RWPE2 (cell line): ENCODE measurements at regions not wholly inside any gene's neighbourhood (a gene's known extent, or its start where the extent isn't known, plus 50 kb on each side); places are given as distances from the start of the nearest gene placed in this dataset.
A peak's percentile ranks its signal among the peaks of the same experiment; 100 is the strongest.

ENCODE experiments used
- ATAC-seq: fragments of 200-7000 bp; cut with Tn5 transposase; 3 replicates; pipeline ENCODE4 v1.9.1; 2021; ENCODE audit warnings: low read depth
- DNase-seq: peaks from one replicate; pipeline ENCODE4 v3.0.0-alpha.2; 2020; ENCODE audit warnings: low spot score
- H3K27ac ChIP-seq: fragments of 450-650 bp; 2 replicates; pipeline ENCODE4 v1.5.1; 2017; ENCODE audit warnings: mild to moderate bottlenecking; ENCODE audit not compliant: poor library complexity, severe bottlenecking
- H3K27me3 ChIP-seq: fragments of 250-450 bp; sonication (Bioruptor Pico); 2 replicates; pipeline ENCODE4 v1.5.1; 2021; ENCODE audit warnings: mild to moderate bottlenecking, moderate library complexity; ENCODE audit not compliant: insufficient read depth, poor library complexity, severe bottlenecking
- H3K36me3 ChIP-seq: fragments of 250-450 bp; sonication (Bioruptor Pico); 2 replicates; pipeline ENCODE4 v1.5.1; 2020; ENCODE audit warnings: low read depth, mild to moderate bottlenecking, moderate library complexity
- H3K4me1 ChIP-seq: fragments of 250-450 bp; sonication (Bioruptor Pico); 2 replicates; pipeline ENCODE4 v1.5.1; 2021; ENCODE audit warnings: mild to moderate bottlenecking, moderate library complexity; ENCODE audit not compliant: insufficient read depth, poor library complexity, severe bottlenecking
- H3K4me3 ChIP-seq: fragments of 250-450 bp; sonication (Bioruptor Pico); 2 replicates; pipeline ENCODE4 v1.5.1; 2021; ENCODE audit warnings: mild to moderate bottlenecking, moderate library complexity; ENCODE audit not compliant: severe bottlenecking
- H3K9me3 ChIP-seq: fragments of 250-450 bp; sonication (Bioruptor Pico); 2 replicates; pipeline ENCODE4 v1.5.1; 2021; ENCODE audit warnings: mild to moderate bottlenecking, moderate library complexity; ENCODE audit not compliant: severe bottlenecking
- TF ChIP-seq, protein P1 (sequence below): fragments of 450-650 bp; IDR thresholded peaks from one replicate; pipeline ENCODE4 v1.5.1; 2017; ENCODE audit warnings: mild to moderate bottlenecking, moderate library complexity; ENCODE audit not compliant: poor library complexity, severe bottlenecking

DNA sequence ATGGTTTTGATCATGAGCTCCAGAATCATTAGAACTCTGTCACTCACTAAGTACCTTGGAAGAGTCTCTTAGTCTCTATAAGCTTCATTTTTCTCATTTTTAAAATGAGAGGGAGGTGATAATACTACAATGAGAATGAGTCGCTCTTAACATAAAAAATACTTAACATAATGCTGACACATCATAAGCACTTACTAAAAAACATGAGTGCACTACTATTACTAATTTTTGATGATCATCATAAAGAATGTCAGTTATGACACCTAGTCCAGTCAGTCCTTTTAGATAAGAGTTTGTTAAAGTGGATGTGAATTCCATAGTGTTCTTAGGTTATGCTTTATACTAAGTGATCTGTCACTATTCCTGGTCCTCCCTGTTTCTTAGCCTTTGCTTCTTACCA, 200.4 kb upstream of the SLC24A2 start:
- DNase-seq (no peak), ATAC-seq (0 out of 3 replicates have a peak, but pooled peaks have one; percentile 25)
- H3K9me3 ChIP-seq, result no peaks in the 10 kb centered on the region
- no peaks in the 10 kb centered on the region for H3K4me1 ChIP-seq
- TF ChIP-seq, protein P1, sequence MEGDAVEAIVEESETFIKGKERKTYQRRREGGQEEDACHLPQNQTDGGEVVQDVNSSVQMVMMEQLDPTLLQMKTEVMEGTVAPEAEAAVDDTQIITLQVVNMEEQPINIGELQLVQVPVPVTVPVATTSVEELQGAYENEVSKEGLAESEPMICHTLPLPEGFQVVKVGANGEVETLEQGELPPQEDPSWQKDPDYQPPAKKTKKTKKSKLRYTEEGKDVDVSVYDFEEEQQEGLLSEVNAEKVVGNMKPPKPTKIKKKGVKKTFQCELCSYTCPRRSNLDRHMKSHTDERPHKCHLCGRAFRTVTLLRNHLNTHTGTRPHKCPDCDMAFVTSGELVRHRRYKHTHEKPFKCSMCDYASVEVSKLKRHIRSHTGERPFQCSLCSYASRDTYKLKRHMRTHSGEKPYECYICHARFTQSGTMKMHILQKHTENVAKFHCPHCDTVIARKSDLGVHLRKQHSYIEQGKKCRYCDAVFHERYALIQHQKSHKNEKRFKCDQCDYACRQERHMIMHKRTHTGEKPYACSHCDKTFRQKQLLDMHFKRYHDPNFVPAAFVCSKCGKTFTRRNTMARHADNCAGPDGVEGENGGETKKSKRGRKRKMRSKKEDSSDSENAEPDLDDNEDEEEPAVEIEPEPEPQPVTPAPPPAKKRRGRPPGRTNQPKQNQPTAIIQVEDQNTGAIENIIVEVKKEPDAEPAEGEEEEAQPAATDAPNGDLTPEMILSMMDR, result no peak
- H3K27ac ChIP-seq, result no peak overlapping the region
- no peaks in the 10 kb centered on the region for H3K27me3 ChIP-seq
- H3K4me3 ChIP-seq, result no peak overlapping the region
- H3K36me3 ChIP-seq, result no peaks in the 10 kb centered on the region

DNA sequence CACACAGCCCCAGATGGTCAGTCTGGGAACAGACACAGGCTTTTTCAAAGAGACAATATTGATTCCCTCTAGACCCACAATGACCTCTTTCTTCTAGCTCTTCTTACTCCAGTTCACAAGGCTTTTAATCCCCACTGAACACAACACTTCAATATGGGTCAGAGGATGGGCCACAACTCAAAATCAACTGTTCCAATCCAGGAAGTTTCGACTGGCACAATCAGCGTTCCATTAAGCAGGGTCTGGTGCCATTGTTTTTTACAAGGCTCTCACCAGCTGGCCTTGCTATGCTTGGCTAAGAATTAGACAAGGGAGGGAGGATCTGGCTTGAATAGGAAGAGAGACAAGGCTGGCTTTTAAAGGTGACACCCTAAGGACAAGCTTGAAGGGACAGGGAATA, 199.4 kb upstream of the SLC24A2 start:
- H3K4me3 ChIP-seq, result no peak overlapping the region
- no peak for ATAC-seq
- H3K4me1 ChIP-seq, result no peaks in the 10 kb centered on the region

DNA sequence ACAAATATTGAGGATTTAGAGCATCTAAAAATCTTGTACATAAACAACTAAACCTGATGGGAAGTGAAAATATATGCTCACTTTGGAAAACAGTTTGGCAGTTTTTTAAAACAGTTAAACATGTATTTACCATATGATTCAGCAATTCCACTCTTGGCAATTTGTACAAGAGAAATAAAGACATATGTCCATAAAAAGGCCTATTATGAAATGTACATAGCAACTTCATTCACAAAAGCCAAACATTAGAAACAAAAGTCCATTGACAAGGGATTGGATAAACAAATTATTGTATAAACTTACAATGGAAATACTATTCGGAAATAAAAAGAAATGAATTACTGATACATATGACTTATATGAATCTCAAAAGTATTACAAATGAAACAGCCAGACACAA, 196.2 kb upstream of the SLC24A2 start:
- no peaks in the 10 kb centered on the region for H3K27me3 ChIP-seq
- TF ChIP-seq, protein P1, result no peak
- no peak for DNase-seq

More for the DNA sequence above, 199.4 kb upstream of the SLC24A2 start:
- Histone ChIP-seq H3K36me3 (no peaks in the 10 kb centered on the region), H3K27ac (no peak overlapping the region), H3K9me3 (no peaks in the 10 kb centered on the region), H3K27me3 (no peaks in the 10 kb centered on the region)
- no peak for DNase-seq
- TF ChIP-seq, protein P1, result no peak

DNA sequence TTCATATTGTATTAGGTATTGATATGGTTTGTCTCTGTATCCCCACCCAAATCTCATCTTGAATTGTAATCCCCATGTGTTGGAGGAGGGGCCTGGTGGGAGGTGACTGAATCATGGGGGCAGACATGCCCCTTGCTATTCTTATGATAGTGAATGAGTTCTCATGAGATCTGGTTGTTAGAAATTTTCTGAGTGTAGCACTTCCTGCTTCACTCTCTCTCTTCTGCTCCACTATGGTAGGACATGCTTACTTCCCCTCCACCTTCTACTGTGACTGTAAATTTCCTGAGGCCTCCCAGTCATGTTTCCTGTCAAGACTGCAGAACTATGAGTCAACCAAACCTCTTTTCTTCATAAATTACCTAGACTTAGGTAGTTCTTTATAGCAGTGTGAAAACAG, 187.4 kb upstream of the SLC24A2 start:
- TF ChIP-seq, protein P1, result no peak
- ATAC-seq (peak; percentile 85), DNase-seq (no peak)
- Histone ChIP-seq H3K4me1 (peaks cover 16% of the 10 kb centered on the region), H3K36me3 (no peaks in the 10 kb centered on the region), H3K4me3 (no peak overlapping the region), H3K27ac (peak overlapping the region; percentile 16), H3K9me3 (no peaks in the 10 kb centered on the region), H3K27me3 (no peaks in the 10 kb centered on the region)

More for the DNA sequence above, 196.2 kb upstream of the SLC24A2 start:
- Histone ChIP-seq H3K4me3 (no peak overlapping the region), H3K27ac (no peak overlapping the region), H3K36me3 (no peaks in the 10 kb centered on the region), H3K4me1 (no peaks in the 10 kb centered on the region), H3K9me3 (no peaks in the 10 kb centered on the region)
- ATAC-seq, result no peak

DNA sequence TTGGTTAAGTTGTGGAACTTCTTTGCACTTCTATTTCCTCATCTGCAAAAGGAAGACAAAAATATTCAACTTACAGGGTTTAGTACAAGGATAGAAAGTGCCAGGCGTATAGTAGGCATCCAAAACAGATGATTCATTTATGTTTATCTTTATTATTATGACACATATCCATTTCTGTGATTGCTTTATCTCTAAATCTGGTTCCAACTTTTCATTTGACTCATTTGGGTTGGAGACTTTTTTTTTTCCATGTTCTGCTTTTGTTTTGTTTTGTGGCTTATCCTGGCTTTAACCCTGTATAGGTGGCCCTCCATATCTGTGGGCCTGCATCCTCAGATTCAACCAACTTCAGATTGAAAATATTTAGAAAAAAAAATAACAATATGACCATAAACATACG, 186.7 kb upstream of the SLC24A2 start:
- Histone ChIP-seq H3K27ac (peak overlapping the region; percentile 16), H3K4me1 (peaks cover 16% of the 10 kb centered on the region), H3K9me3 (no peaks in the 10 kb centered on the region), H3K4me3 (no peak overlapping the region), H3K27me3 (no peaks in the 10 kb centered on the region), H3K36me3 (no peaks in the 10 kb centered on the region)
- ATAC-seq (peak; percentile 64), DNase-seq (no peak)
- TF ChIP-seq, protein P1, result no peak
